KMS-11 (cell line): ENCODE measurements at regions not wholly inside any gene's neighbourhood (a gene's known extent, or its start where the extent isn't known, plus 50 kb on each side); places are given as distances from the start of the nearest gene placed in this dataset.

Experiments
- H2AFZ ChIP-seq: fragments of 200-600 bp; sonication (generic); 2 replicates; pipeline ENCODE4 v1.6.1; 2016; ENCODE audit warnings: antibody characterized with exemption, mixed run types, low read depth
- H3K27ac ChIP-seq: fragments of 200-600 bp; sonication (generic); 2 replicates; pipeline ENCODE4 v1.6.1; 2016; ENCODE audit warnings: mild to moderate bottlenecking, mixed run types
- H3K27me3 ChIP-seq: fragments of 200-600 bp; sonication (generic); 2 replicates; pipeline ENCODE4 v1.6.1; 2017; ENCODE audit warnings: mild to moderate bottlenecking, low read depth, mixed run types, moderate library complexity; ENCODE audit not compliant: insufficient read depth
- H3K36me3 ChIP-seq: fragments of 200-600 bp; sonication (generic); 2 replicates; pipeline ENCODE4 v1.6.1; 2017; ENCODE audit warnings: mild to moderate bottlenecking, mixed run types; ENCODE audit not compliant: insufficient read depth
- H3K4me1 ChIP-seq: fragments of 200-600 bp; sonication (generic); 2 replicates; pipeline ENCODE4 v1.6.1; 2016; ENCODE audit warnings: mild to moderate bottlenecking, low read depth, mixed run types; ENCODE audit not compliant: poor library complexity, severe bottlenecking
- H3K4me2 ChIP-seq: fragments of 200-600 bp; sonication (generic); 2 replicates; pipeline ENCODE4 v1.7.0; 2016; ENCODE audit warnings: mild to moderate bottlenecking, mixed run types
- H3K4me3 ChIP-seq: fragments of 200-600 bp; sonication (generic); IDR thresholded peaks from 2 replicates; pipeline ENCODE4 v1.6.1; 2017; ENCODE audit warnings: low read depth, low read length, mixed read lengths; ENCODE audit not compliant: insufficient read depth
- H3K79me2 ChIP-seq: fragments of 200-600 bp; sonication (generic); 2 replicates; pipeline ENCODE4 v1.6.1; 2016; ENCODE audit warnings: low read depth, mixed run types; ENCODE audit not compliant: insufficient read depth
- H3K9ac ChIP-seq: fragments of 200-600 bp; sonication (generic); 2 replicates; pipeline ENCODE4 v1.6.1; 2016; ENCODE audit warnings: mild to moderate bottlenecking, mixed run types
- H4K20me1 ChIP-seq: fragments of 200-600 bp; sonication (generic); 2 replicates; pipeline ENCODE4 v1.6.1; 2016; ENCODE audit warnings: mild to moderate bottlenecking, mixed run types; ENCODE audit not compliant: insufficient read depth
- CTCF ChIP-seq: fragments of 200-600 bp; sonication (generic); conservative IDR thresholded peaks from 2 replicates; pipeline ENCODE4 v1.6.1; 2017; ENCODE audit warnings: low read depth, mild to moderate bottlenecking, antibody characterized with exemption, low read length, moderate library complexity, mixed read lengths

DNA sequence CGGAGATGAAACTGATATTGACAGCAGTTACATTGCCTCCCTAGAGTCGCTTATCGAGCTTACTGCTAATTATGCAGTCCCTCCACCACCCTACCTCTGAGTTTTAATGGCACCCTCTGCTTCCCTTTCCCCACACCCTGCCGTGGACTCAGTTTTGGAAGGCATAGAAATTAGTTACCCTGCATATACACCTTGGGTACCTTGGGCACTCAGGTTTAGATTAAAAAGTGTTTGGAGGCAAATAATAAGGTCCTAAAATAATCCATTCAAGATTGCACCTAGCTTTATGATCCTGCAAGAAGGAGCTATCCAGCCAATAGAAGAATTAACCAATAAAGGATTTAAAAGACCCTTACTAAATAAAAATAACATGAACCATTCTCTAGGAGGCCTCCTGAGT lies 117.8 kb upstream of the AGBL1 start:
- H3K27me3 ChIP-seq = no peaks in the 10 kb centered on the region
- no peak overlapping the region for H3K4me3 ChIP-seq
- H3K79me2 ChIP-seq = no peaks in the 10 kb centered on the region
- H3K36me3 ChIP-seq = no peaks in the 10 kb centered on the region
- H4K20me1 ChIP-seq = no peaks in the 10 kb centered on the region
- H3K27ac ChIP-seq = no peak overlapping the region
- H3K4me2 ChIP-seq = no peak overlapping the region
- no peak overlapping the region for H2AFZ ChIP-seq
- H3K4me1 ChIP-seq = peaks cover 3% of the 10 kb centered on the region
- no peak for TF ChIP-seq CTCF
- H3K9ac ChIP-seq = no peak overlapping the region

DNA sequence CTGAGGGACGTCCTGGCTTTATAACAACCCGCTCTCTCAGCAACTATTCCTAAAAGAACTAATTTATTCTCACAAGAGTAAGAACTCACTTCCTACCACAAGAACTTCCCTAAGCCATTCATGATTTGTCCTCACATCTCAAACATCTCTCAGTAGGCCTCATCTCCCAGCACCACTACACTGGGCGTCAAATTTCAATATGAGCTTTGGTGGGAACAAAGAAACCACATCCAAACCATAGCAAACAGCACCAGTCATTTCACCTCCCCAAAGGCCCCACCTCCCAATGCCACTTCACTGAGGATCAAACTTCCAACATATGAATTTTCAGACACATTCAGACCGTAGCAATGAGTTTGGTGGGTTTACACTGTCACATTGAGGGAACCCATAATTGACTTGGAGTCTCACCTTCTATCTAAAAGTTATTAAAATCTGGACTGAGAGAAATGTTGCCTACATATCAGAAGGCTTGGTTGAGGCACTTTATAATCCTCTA lies 116.4 kb upstream of the AGBL1 start:
- Histone ChIP-seq H4K20me1 (no peaks in the 10 kb centered on the region), H2AFZ (no peak overlapping the region), H3K79me2 (no peaks in the 10 kb centered on the region), H3K9ac (no peak overlapping the region), H3K27ac (no peak overlapping the region), H3K4me3 (no peak overlapping the region), H3K36me3 (no peaks in the 10 kb centered on the region), H3K4me1 (no peaks in the 10 kb centered on the region), H3K4me2 (no peak overlapping the region), H3K27me3 (no peaks in the 10 kb centered on the region)
- no peak for TF ChIP-seq CTCF

DNA sequence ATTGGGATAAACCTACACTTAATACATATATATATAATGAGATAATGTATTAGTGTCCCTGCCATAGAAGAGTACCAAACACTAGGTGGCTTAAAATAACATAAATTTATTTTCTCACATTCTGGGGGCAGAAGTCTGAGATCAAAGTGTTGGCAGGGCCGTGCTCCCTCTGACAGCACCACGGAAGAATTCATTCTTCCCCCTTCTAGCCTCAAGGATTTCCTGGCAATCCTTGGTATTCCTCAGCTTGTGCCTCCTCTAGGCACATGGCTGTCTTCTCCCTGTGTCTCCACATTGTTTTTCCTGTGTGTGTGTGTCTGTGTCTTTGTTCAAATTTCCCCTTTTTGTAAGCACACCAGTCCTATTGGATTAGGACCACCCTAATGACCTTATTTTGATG lies 115.2 kb upstream of the AGBL1 start:
- H4K20me1 ChIP-seq = no peaks in the 10 kb centered on the region

DNA sequence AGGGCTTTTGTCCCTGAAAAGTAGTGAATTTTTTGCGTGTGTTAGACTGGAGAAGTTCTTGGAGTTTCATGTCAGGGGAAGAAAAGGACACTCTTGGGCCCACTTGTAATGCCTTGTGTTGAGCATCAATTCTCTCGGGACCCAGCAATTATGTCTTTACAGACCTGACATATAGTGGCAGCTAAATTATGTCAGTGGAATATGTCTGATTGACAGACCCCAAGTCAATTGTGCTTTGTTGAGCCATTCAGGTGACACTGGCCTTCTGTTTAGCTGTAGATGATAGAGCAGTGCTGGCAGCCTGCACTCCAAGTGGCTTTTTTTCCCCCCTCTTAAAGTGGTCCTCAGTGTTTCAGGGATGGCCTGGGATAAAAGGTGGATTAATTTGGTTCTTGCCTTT lies 112.1 kb upstream of the AGBL1 start:
- Histone ChIP-seq H3K4me2 (no peak overlapping the region), H2AFZ (no peak overlapping the region), H3K79me2 (no peaks in the 10 kb centered on the region), H3K9ac (no peak overlapping the region), H4K20me1 (no peaks in the 10 kb centered on the region), H3K4me3 (no peak overlapping the region), H3K36me3 (no peaks in the 10 kb centered on the region), H3K27ac (no peak overlapping the region), H3K27me3 (no peaks in the 10 kb centered on the region), H3K4me1 (no peaks in the 10 kb centered on the region)
- TF ChIP-seq CTCF = no peak

More for the DNA sequence above, 115.2 kb upstream of the AGBL1 start:
- no peak overlapping the region for H3K27ac ChIP-seq
- H2AFZ ChIP-seq = no peak overlapping the region
- H3K4me2 ChIP-seq = no peak overlapping the region
- H3K4me3 ChIP-seq = no peak overlapping the region
- H3K27me3 ChIP-seq = no peaks in the 10 kb centered on the region
- H3K36me3 ChIP-seq = no peaks in the 10 kb centered on the region
- no peak overlapping the region for H3K9ac ChIP-seq
- no peaks in the 10 kb centered on the region for H3K4me1 ChIP-seq
- TF ChIP-seq CTCF = no peak
- no peaks in the 10 kb centered on the region for H3K79me2 ChIP-seq
